ENCODE measurements at regions not wholly inside any gene's neighbourhood (a gene's known extent, or its start where the extent isn't known, plus 50 kb on each side); places are given as distances from the start of the nearest gene placed in this dataset.

GRCh38 chr19:30757104-30757836, 385.1 kb downstream of the ZNF536 start:
- no peaks in the 10 kb centered on the region for H3K9me3 ChIP-seq (replicated peaks in 1 of 3)
- intact Hi-C loops (cut with DNase I), result no loop called here
- H3K36me3 ChIP-seq (replicated peaks in 1 of 2), result no peaks in the 10 kb centered on the region
- H3K4me3 ChIP-seq, result no peak overlapping the region
- H3K4me1 ChIP-seq (replicated peaks in 1 of 2), result no peaks in the 10 kb centered on the region
- H3K27ac ChIP-seq, result no peak overlapping the region
- no peak for DNase-seq
- 63 to 69% (median 65%) methylated on average over 10 of the region's 10 CpGs for WGBS, 4 donors
- TF ChIP-seq, protein P1, sequence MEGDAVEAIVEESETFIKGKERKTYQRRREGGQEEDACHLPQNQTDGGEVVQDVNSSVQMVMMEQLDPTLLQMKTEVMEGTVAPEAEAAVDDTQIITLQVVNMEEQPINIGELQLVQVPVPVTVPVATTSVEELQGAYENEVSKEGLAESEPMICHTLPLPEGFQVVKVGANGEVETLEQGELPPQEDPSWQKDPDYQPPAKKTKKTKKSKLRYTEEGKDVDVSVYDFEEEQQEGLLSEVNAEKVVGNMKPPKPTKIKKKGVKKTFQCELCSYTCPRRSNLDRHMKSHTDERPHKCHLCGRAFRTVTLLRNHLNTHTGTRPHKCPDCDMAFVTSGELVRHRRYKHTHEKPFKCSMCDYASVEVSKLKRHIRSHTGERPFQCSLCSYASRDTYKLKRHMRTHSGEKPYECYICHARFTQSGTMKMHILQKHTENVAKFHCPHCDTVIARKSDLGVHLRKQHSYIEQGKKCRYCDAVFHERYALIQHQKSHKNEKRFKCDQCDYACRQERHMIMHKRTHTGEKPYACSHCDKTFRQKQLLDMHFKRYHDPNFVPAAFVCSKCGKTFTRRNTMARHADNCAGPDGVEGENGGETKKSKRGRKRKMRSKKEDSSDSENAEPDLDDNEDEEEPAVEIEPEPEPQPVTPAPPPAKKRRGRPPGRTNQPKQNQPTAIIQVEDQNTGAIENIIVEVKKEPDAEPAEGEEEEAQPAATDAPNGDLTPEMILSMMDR (IDR thresholded peaks at IDR 0.05), result no peak
- no peaks in the 10 kb centered on the region for H3K27me3 ChIP-seq

GRCh38 chr19:30755581-30755980, 383.4 kb downstream of the ZNF536 start:
- Histone ChIP-seq H3K36me3 (replicated peaks in 1 of 2) (no peaks in the 10 kb centered on the region), H3K27me3 (no peaks in the 10 kb centered on the region), H3K4me1 (replicated peaks in 1 of 2) (no peaks in the 10 kb centered on the region), H3K27ac (no peak overlapping the region), H3K9me3 (replicated peaks in 1 of 3) (no peaks in the 10 kb centered on the region), H3K4me3 (no peak overlapping the region)
- intact Hi-C loops (cut with DNase I), result no loop called here
- TF ChIP-seq POLR2A (IDR thresholded peaks at IDR 0.05), result no peak
- TF ChIP-seq, protein P1 (IDR thresholded peaks at IDR 0.05), result no peak
- DNase-seq, result no peak
- 81 to 91% (median 88%) methylated on average over 6 to 7 of the region's 7 CpGs for WGBS, 4 donors

DNA sequence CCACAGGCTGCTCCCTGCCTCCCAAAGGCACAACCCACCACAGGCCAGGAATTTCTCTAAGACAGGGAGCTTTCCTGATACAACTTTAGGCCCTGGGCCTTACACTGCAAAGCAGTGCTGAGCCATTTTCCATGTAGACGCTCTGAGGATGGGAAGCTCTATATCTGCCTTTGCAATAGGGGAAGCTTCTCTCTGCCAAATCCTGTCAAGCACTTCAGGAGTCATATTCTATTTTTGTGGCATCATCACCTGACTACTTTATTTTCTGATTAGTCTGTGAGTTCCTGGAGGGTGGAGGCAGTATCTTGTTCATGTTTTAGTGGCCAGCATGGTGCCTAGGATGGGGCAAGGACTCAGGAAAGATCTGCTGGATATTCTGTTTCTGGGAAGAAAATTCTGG, 382.0 kb downstream of the ZNF536 start:
- H3K36me3 ChIP-seq (replicated peaks in 1 of 2), result no peaks in the 10 kb centered on the region
- no peak for DNase-seq
- no peak for TF ChIP-seq POLR2A (IDR thresholded peaks at IDR 0.05)
- H3K4me3 ChIP-seq, result no peak overlapping the region
- H3K27me3 ChIP-seq, result no peaks in the 10 kb centered on the region
- intact Hi-C loops (cut with DNase I), result no loop called here
- no peaks in the 10 kb centered on the region for H3K9me3 ChIP-seq (replicated peaks in 1 of 3)
- no peaks in the 10 kb centered on the region for H3K4me1 ChIP-seq (replicated peaks in 1 of 2)
- 50 to 100% (median 80%) methylated on average over 1 of the region's 1 CpG for WGBS, 4 donors
- no peak overlapping the region for H3K27ac ChIP-seq

GRCh38 chr19:30752876-30753275, 380.7 kb downstream of the ZNF536 start:
- Histone ChIP-seq H3K9me3 (replicated peaks in 1 of 3) (no peaks in the 10 kb centered on the region), H3K4me1 (replicated peaks in 1 of 2) (no peaks in the 10 kb centered on the region), H3K27ac (no peak overlapping the region), H3K36me3 (replicated peaks in 1 of 2) (no peaks in the 10 kb centered on the region), H3K4me3 (no peak overlapping the region), H3K27me3 (no peaks in the 10 kb centered on the region)
- 82 to 89% (median 86%) methylated on average over 3 of the region's 3 CpGs for WGBS, 4 donors
- intact Hi-C loops (cut with DNase I), result no loop called here
- TF ChIP-seq, protein P1 (IDR thresholded peaks at IDR 0.05), result no peak
- no peak for TF ChIP-seq POLR2A (IDR thresholded peaks at IDR 0.05)
- DNase-seq, result no peak

GRCh38 chr19:30752201-30752600, 380.0 kb downstream of the ZNF536 start:
- no peaks in the 10 kb centered on the region for H3K27me3 ChIP-seq
- TF ChIP-seq, protein P1 (IDR thresholded peaks at IDR 0.05), result no peak
- no peak for TF ChIP-seq POLR2A (IDR thresholded peaks at IDR 0.05)
- no peak overlapping the region for H3K4me3 ChIP-seq
- no peak overlapping the region for H3K27ac ChIP-seq
- 53 to 72% (median 68%) methylated on average over 5 to 6 of the region's 6 CpGs for WGBS, 4 donors
- no peaks in the 10 kb centered on the region for H3K4me1 ChIP-seq (replicated peaks in 1 of 2)
- no peak for DNase-seq
- intact Hi-C loops (cut with DNase I), result no loop called here
- no peaks in the 10 kb centered on the region for H3K9me3 ChIP-seq (replicated peaks in 1 of 3)
- H3K36me3 ChIP-seq (replicated peaks in 1 of 2), result no peaks in the 10 kb centered on the region

Data from adrenal gland (tissue), 9 donors.